PC-9 (cell line): ENCODE measurements at regions not wholly inside any gene's neighbourhood (a gene's known extent, or its start where the extent isn't known, plus 50 kb on each side); places are given as distances from the start of the nearest gene placed in this dataset.

Experiments used
- BruUV-seq: library from RNA; stranded (reverse); fragments of 400-500 nt; replicated peaks from 2 replicates; lab custom pipeline; 2021; lab: Mats Ljungman, UMichigan
- CTCF ChIA-PET: fragments of 300-600 bp; sonication (Branson Sonifier 250); formaldehyde crosslinking; loops from one replicate; lab custom pipeline; 2022; ENCODE audit warnings: antibody characterized with exemption; lab: Charles Lee
- POLR2A ChIA-PET: fragments of 300-600 bp; sonication (Branson Sonifier 250); formaldehyde crosslinking; loops from one replicate; lab custom pipeline; 2022; ENCODE audit warnings: antibody characterized with exemption; ENCODE audit not compliant: unreplicated experiment; lab: Charles Lee
- DNase-seq, 2 experiments: peaks; one replicate each; pipeline versions ENCODE4 v3.0.0 to v3.0.0-alpha.2; 2015 to 2022; ENCODE audit warnings: mixed read lengths in 1 of 2
- H2AFZ ChIP-seq: fragments of 200-600 bp; sonication (generic); 2 replicates; pipeline ENCODE4 v1.8.1; 2017; ENCODE audit warnings: antibody characterized with exemption
- H3F3A ChIP-seq: fragments of 200-600 bp; sonication (generic); 2 replicates; pipeline ENCODE4 v1.8.1; 2017; ENCODE audit warnings: antibody characterized with exemption, mild to moderate bottlenecking, low read depth; ENCODE audit not compliant: insufficient read depth
- H3K27ac ChIP-seq: fragments of 200-600 bp; sonication (generic); 2 replicates; pipeline ENCODE4 v1.6.1; 2016; ENCODE audit warnings: mixed run types
- H3K27me3 ChIP-seq: fragments of 200-600 bp; sonication (generic); 2 replicates; pipeline ENCODE4 v1.6.1; 2016; ENCODE audit warnings: low read depth, mixed run types; ENCODE audit not compliant: insufficient read depth
- H3K36me3 ChIP-seq: fragments of 200-600 bp; sonication (generic); 2 replicates; pipeline ENCODE4 v1.6.1; 2016; ENCODE audit warnings: low read depth, mixed run types
- H3K4me1 ChIP-seq: fragments of 200-600 bp; sonication (generic); replicated peaks from 2 replicates; pipeline ENCODE4 v1.6.1; 2016; ENCODE audit warnings: mixed run types; ENCODE audit not compliant: insufficient read depth
- H3K4me2 ChIP-seq: fragments of 200-600 bp; sonication (generic); 2 replicates; pipeline ENCODE4 v1.6.1; 2017; ENCODE audit warnings: mixed run types
- H3K4me3 ChIP-seq: fragments of 200-600 bp; sonication (generic); 2 replicates; pipeline ENCODE4 v1.6.1; 2016; ENCODE audit warnings: mixed run types
- H3K79me2 ChIP-seq: fragments of 200-600 bp; sonication (generic); 2 replicates; pipeline ENCODE4 v1.6.1; 2017; ENCODE audit warnings: low read depth, mixed run types
- H3K9me2 ChIP-seq: fragments of 200-600 bp; sonication (generic); 2 replicates; pipeline ENCODE4 v1.8.1; 2017; ENCODE audit warnings: mild to moderate bottlenecking; ENCODE audit not compliant: insufficient read depth
- H3K9me3 ChIP-seq: fragments of 200-600 bp; sonication (generic); 2 replicates; pipeline ENCODE4 v1.8.1; 2016; ENCODE audit warnings: low read depth; ENCODE audit not compliant: insufficient read depth
- H4K20me1 ChIP-seq: fragments of 200-600 bp; sonication (generic); 2 replicates; pipeline ENCODE4 v1.8.1; 2017; ENCODE audit not compliant: insufficient read depth
- EZH2 ChIP-seq: fragments of 200-600 bp; sonication (generic); IDR thresholded peaks from 2 replicates; pipeline ENCODE4 v1.8.0; 2017; ENCODE audit warnings: antibody characterized with exemption, low read depth
- intact Hi-C: fragments of 100-400 bp; cut with micrococcal nuclease; formaldehyde crosslinking; loops from one replicate; pipeline ENCODE4 v1.10.0; 2022; ENCODE audit not compliant: unreplicated experiment
- TF ChIP-seq, protein P1 (sequence below): fragments of 200-600 bp; sonication (generic); conservative IDR thresholded peaks from 2 replicates; pipeline ENCODE4 v1.6.1; 2017; ENCODE audit warnings: mixed run types, antibody characterized with exemption, mild to moderate bottlenecking, moderate library complexity

DNA sequence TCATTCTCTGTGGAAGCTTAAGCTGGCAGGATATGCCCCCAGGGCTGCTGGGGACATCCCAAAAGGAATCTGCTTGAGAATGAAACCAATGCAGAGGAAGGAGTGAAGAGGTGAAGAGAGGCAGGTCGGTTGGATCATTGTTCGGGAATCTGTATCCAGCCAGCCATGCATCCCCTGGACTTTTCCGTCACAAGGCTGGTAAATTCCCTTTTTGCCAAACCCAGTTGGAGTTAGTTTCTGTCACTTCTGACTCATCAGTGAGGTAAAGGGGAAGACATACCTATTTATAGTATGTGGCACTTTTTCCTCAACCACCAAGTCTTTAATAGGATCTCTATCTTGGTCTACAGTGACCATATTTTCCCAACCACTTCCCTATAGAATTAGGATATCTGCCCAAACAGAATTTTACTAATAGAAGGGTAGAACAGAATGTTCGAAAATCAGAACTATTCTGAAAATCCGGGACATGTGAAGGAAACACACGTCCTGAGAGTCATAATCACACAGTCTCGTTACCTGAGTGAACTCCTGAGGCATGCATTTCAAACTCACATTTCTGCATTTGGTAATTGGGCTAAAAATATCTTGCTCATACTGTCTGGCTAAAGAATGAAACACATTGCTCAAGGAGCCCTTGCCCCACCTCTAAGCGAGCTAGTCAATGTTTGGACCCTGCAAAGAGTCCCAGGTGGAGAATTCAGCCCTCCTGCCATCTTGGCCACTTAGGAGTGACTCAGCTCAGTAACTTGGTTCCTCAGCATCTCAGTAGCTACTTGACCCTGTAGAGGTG lies 289.7 kb upstream of the ADAMTS9 start:
- H3K79me2 ChIP-seq, result no peaks in the 10 kb centered on the region
- no peaks in the 10 kb centered on the region for H3K9me2 ChIP-seq
- H3K4me2 ChIP-seq, result peak overlapping the region; percentile 73
- no peaks in the 10 kb centered on the region for H3K9me3 ChIP-seq
- H3K27me3 ChIP-seq, result no peaks in the 10 kb centered on the region
- H3K36me3 ChIP-seq, result no peaks in the 10 kb centered on the region
- peaks cover 30% of the 10 kb centered on the region for H3K4me1 ChIP-seq
- H3K27ac ChIP-seq, result peak overlapping the region; percentile 99
- DNase-seq, result peak; percentile 78 to 95
- peaks cover 26% of the 10 kb centered on the region for H3F3A ChIP-seq
- TSS peak; percentile 91 for BruUV-seq
- TF ChIP-seq EZH2, result no peak
- TF ChIP-seq, protein P1, sequence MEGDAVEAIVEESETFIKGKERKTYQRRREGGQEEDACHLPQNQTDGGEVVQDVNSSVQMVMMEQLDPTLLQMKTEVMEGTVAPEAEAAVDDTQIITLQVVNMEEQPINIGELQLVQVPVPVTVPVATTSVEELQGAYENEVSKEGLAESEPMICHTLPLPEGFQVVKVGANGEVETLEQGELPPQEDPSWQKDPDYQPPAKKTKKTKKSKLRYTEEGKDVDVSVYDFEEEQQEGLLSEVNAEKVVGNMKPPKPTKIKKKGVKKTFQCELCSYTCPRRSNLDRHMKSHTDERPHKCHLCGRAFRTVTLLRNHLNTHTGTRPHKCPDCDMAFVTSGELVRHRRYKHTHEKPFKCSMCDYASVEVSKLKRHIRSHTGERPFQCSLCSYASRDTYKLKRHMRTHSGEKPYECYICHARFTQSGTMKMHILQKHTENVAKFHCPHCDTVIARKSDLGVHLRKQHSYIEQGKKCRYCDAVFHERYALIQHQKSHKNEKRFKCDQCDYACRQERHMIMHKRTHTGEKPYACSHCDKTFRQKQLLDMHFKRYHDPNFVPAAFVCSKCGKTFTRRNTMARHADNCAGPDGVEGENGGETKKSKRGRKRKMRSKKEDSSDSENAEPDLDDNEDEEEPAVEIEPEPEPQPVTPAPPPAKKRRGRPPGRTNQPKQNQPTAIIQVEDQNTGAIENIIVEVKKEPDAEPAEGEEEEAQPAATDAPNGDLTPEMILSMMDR, result no peak
- H4K20me1 ChIP-seq, result no peaks in the 10 kb centered on the region
- POLR2A ChIA-PET, result interaction anchor here (0.6 to 1.0 kb wide), 2 partner anchors 169 to 290 kb away, joined by 5 to 8 read pairs; partner anchors contain the start of gene ADAMTS9
- intact Hi-C loops, result loop anchor here (1.0 kb wide), 5 partner anchors 29 to 289 kb away; no protein-coding TSS in a partner anchor
- H3K4me3 ChIP-seq, result peak overlapping the region; percentile 37
- CTCF ChIA-PET, result interaction anchor here (1.1 kb wide), 1 partner anchor 29 kb away, joined by 5 read pairs; no protein-coding TSS in a partner anchor
- H2AFZ ChIP-seq, result peak overlapping the region; percentile 73

GRCh38 chr3:64976456-64976855 lies 288.7 kb upstream of the ADAMTS9 start:
- H3K36me3 ChIP-seq, result no peaks in the 10 kb centered on the region
- intact Hi-C loops, result no loop called here
- peaks cover 30% of the 10 kb centered on the region for H3K4me1 ChIP-seq
- peaks cover 26% of the 10 kb centered on the region for H3F3A ChIP-seq
- H4K20me1 ChIP-seq, result no peaks in the 10 kb centered on the region
- no peak for DNase-seq
- H3K27ac ChIP-seq, result peak overlapping the region; percentile 99
- no peak for TF ChIP-seq EZH2
- TF ChIP-seq, protein P1, result no peak
- H3K9me3 ChIP-seq, result no peaks in the 10 kb centered on the region
- no TSS peak for BruUV-seq
- peak overlapping the region; percentile 73 for H3K4me2 ChIP-seq
- H3K27me3 ChIP-seq, result no peaks in the 10 kb centered on the region
- no peaks in the 10 kb centered on the region for H3K9me2 ChIP-seq
- no peaks in the 10 kb centered on the region for H3K79me2 ChIP-seq
- ChIA-PET POLR2A (interaction anchor here (0.6 to 1.0 kb wide), 2 partner anchors 54 to 170 kb away, joined by 4 to 5 read pairs; no protein-coding TSS in a partner anchor), CTCF (no interaction called here)
- no peak overlapping the region for H2AFZ ChIP-seq
- H3K4me3 ChIP-seq, result peak overlapping the region; percentile 37

GRCh38 chr3:64975147-64975546 lies 287.3 kb upstream of the ADAMTS9 start:
- Histone ChIP-seq H4K20me1 (no peaks in the 10 kb centered on the region), H3K9me3 (no peaks in the 10 kb centered on the region), H2AFZ (no peak overlapping the region), H3K27me3 (no peaks in the 10 kb centered on the region), H3K36me3 (no peaks in the 10 kb centered on the region), H3K9me2 (no peaks in the 10 kb centered on the region), H3K4me3 (no peak overlapping the region), H3F3A (peaks cover 26% of the 10 kb centered on the region), H3K4me1 (peaks cover 30% of the 10 kb centered on the region), H3K79me2 (no peaks in the 10 kb centered on the region), H3K27ac (peak overlapping the region; percentile 99), H3K4me2 (no peak overlapping the region)
- no TSS peak for BruUV-seq
- intact Hi-C loops, result no loop called here
- ChIA-PET POLR2A (no interaction called here), CTCF (interaction anchor here (0.6 kb wide), 1 partner anchor 195 kb away, joined by 3 read pairs; no protein-coding TSS in a partner anchor)
- no peak for DNase-seq
- no peak for TF ChIP-seq EZH2
- TF ChIP-seq, protein P1, result no peak
